Mesenchymal stem cell (in vitro differentiated cells and primary cell): ENCODE measurements at regions not wholly inside any gene's neighbourhood (a gene's known extent, or its start where the extent isn't known, plus 50 kb on each side); places are given as distances from the start of the nearest gene placed in this dataset.
A peak's percentile ranks its signal among the peaks of the same experiment; 100 is the strongest.

ENCODE experiments used
- DNase-seq: peaks from one replicate; pipeline ENCODE4 v3.0.0-alpha.2; 2013
- H2AFZ ChIP-seq: one replicate; pipeline ENCODE4 v1.6.1; 2013; ENCODE audit warnings: low read depth, mild to moderate bottlenecking, control low read depth, inconsistent platforms, low read length, moderate library complexity
- H2AK5ac ChIP-seq: 2 replicates; pipeline ENCODE4 v1.6.1; 2013; ENCODE audit warnings: low read length, moderate library complexity, mild to moderate bottlenecking, inconsistent platforms; ENCODE audit not compliant: severe bottlenecking
- H2BK120ac ChIP-seq: one replicate; pipeline ENCODE4 v1.6.1; 2013; ENCODE audit warnings: low read depth, mild to moderate bottlenecking, inconsistent platforms, low read length, moderate library complexity
- H2BK12ac ChIP-seq, 2 experiments: one replicate each; pipeline ENCODE4 v1.6.1; 2013; ENCODE audit warnings: inconsistent platforms in 2 of 2, low read length in 2 of 2, mild to moderate bottlenecking in 2 of 2, moderate library complexity in 2 of 2, control low read depth in 1 of 2
- H2BK15ac ChIP-seq: one replicate; pipeline ENCODE4 v1.6.1; 2013; ENCODE audit warnings: mild to moderate bottlenecking, low read depth, inconsistent platforms; ENCODE audit not compliant: poor library complexity, severe bottlenecking
- H2BK5ac ChIP-seq: 2 replicates; pipeline ENCODE4 v1.6.1; 2013; ENCODE audit warnings: low read depth, mild to moderate bottlenecking, low read length, control low read depth, inconsistent platforms; ENCODE audit not compliant: poor library complexity, severe bottlenecking
- H3K14ac ChIP-seq, 2 experiments: one replicate each; pipeline ENCODE4 v1.6.1; 2013; ENCODE audit warnings: inconsistent platforms in 2 of 2, low read length in 2 of 2, control low read depth in 1 of 2, mild to moderate bottlenecking in 1 of 2, moderate library complexity in 1 of 2
- H3K18ac ChIP-seq, 2 experiments: one replicate each; pipeline ENCODE4 v1.6.1; 2013; ENCODE audit warnings: inconsistent platforms in 2 of 2, low read length in 2 of 2, control low read depth in 1 of 2, low read depth in 1 of 2, mild to moderate bottlenecking in 1 of 2
- H3K23ac ChIP-seq, 2 experiments: one replicate each; pipeline ENCODE4 v1.6.1; 2013; ENCODE audit warnings: inconsistent platforms in 2 of 2, low read length in 2 of 2, mild to moderate bottlenecking in 2 of 2, moderate library complexity in 2 of 2, control low read depth in 1 of 2
- H3K27ac ChIP-seq: 2 replicates; pipeline ENCODE4 v1.5.1; 2013; ENCODE audit warnings: mild to moderate bottlenecking, moderate library complexity, low read length, control low read depth, inconsistent platforms; ENCODE audit not compliant: poor library complexity, severe bottlenecking
- H3K27me3 ChIP-seq, 2 experiments: 2 replicates each; pipeline versions ENCODE4 v1.6.1 to v1.7.0; 2013; ENCODE audit warnings: low read length in 2 of 2, mild to moderate bottlenecking in 2 of 2, moderate library complexity in 2 of 2, control low read depth in 1 of 2, inconsistent platforms in 1 of 2; ENCODE audit not compliant: control insufficient read depth in 1 of 2, insufficient read depth in 1 of 2
- H3K36me3 ChIP-seq, 2 experiments: 2 replicates each; pipeline versions ENCODE4 v1.6.1 to v1.7.0; 2013; ENCODE audit warnings: low read length in 2 of 2, control low read depth in 1 of 2, inconsistent platforms in 1 of 2, low read depth in 1 of 2, mild to moderate bottlenecking in 1 of 2; ENCODE audit not compliant: insufficient read depth in 2 of 2, control insufficient read depth in 1 of 2
- H3K4ac ChIP-seq, 2 experiments: one replicate each; pipeline ENCODE4 v1.6.1; 2013; ENCODE audit warnings: inconsistent platforms in 2 of 2, low read length in 2 of 2, mild to moderate bottlenecking in 2 of 2, moderate library complexity in 2 of 2, control low read depth in 1 of 2, low read depth in 1 of 2
- H3K4me1 ChIP-seq: 2 replicates; pipeline ENCODE4 v1.6.1; 2013; ENCODE audit warnings: low read depth, low read length, control low read depth; ENCODE audit not compliant: control insufficient read depth, insufficient read depth
- H3K4me2 ChIP-seq: 2 replicates; pipeline ENCODE4 v1.6.1; 2013; ENCODE audit warnings: low read length, mild to moderate bottlenecking, inconsistent platforms; ENCODE audit not compliant: poor library complexity, severe bottlenecking
- H3K4me3 ChIP-seq, 2 experiments: 2 replicates each; pipeline versions ENCODE4 v1.5.1 to v1.7.0; 2013; ENCODE audit warnings: low read length in 2 of 2, mild to moderate bottlenecking in 2 of 2, control low read depth in 1 of 2, low read depth in 1 of 2; ENCODE audit not compliant: insufficient read depth in 1 of 2
- H3K79me1 ChIP-seq: replicated peaks from 2 replicates; pipeline ENCODE4 v1.6.1; 2013; ENCODE audit warnings: mild to moderate bottlenecking, control low read depth, low read length, inconsistent platforms; ENCODE audit not compliant: poor library complexity, severe bottlenecking
- H3K9ac ChIP-seq: 2 replicates; pipeline ENCODE4 v1.7.0; 2013; ENCODE audit warnings: mild to moderate bottlenecking, low read length, moderate library complexity
- H3K9me3 ChIP-seq: 2 replicates; pipeline ENCODE4 v1.7.0; 2013; ENCODE audit warnings: mild to moderate bottlenecking, low read length; ENCODE audit not compliant: control insufficient read depth
- H4K8ac ChIP-seq: one replicate; pipeline ENCODE4 v1.6.1; 2013; ENCODE audit warnings: inconsistent platforms, mild to moderate bottlenecking, low read length, moderate library complexity
- H4K91ac ChIP-seq: one replicate; pipeline ENCODE4 v1.6.1; 2013; ENCODE audit warnings: mild to moderate bottlenecking, low read length, inconsistent platforms
- WGBS: methylation state at CpG from one replicate; pipeline ENCODE4 v1.1.7; 2013; ENCODE audit warnings: mixed read lengths; 5-methylcytosine and 5-hydroxymethylcytosine counted together

GRCh38 chr10:28940158-28940888 lies 263.0 kb downstream of the BAMBI start:
- peak overlapping the region; percentile 39 for H3K9ac ChIP-seq
- WGBS: 82% methylated on average over 2 of the region's 8 CpGs

GRCh38 chr10:28942012-28942411 lies 264.7 kb downstream of the BAMBI start:
- Histone ChIP-seq H3K4me2 (no peak overlapping the region), H3K4me1 (peaks cover 9% of the 10 kb centered on the region), H3K4me3 (no peak overlapping the region)

More at GRCh38 chr10:28940158-28940888, 263.0 kb downstream of the BAMBI start:
- H3K27ac ChIP-seq: no peak overlapping the region
- no peak overlapping the region for H3K18ac ChIP-seq
- no peak overlapping the region for H2BK120ac ChIP-seq
- H4K8ac ChIP-seq: no peak overlapping the region
- H3K4me3 ChIP-seq: peak overlapping the region in 1 of 2 experiments; percentile 3
- no peak overlapping the region for H4K91ac ChIP-seq
- H2AK5ac ChIP-seq: no peak overlapping the region
- no peak overlapping the region for H2BK15ac ChIP-seq
- no peak overlapping the region for H2BK12ac ChIP-seq
- no peak overlapping the region for H2BK5ac ChIP-seq
- DNase-seq: no peak
- peaks cover 7% of the 10 kb centered on the region for H3K4me1 ChIP-seq
- H3K79me1 ChIP-seq: no peaks in the 10 kb centered on the region
- H2AFZ ChIP-seq: no peak overlapping the region
- H3K4ac ChIP-seq: no peak overlapping the region
- no peaks in the 10 kb centered on the region for H3K9me3 ChIP-seq
- H3K36me3 ChIP-seq: no peaks in the 10 kb centered on the region
- H3K14ac ChIP-seq: no peak overlapping the region
- peak overlapping the region; percentile 58 for H3K4me2 ChIP-seq
- H3K27me3 ChIP-seq: peaks cover 14 to 29% of the 10 kb centered on the region in 2 experiments
- H3K23ac ChIP-seq: no peak overlapping the region

DNA sequence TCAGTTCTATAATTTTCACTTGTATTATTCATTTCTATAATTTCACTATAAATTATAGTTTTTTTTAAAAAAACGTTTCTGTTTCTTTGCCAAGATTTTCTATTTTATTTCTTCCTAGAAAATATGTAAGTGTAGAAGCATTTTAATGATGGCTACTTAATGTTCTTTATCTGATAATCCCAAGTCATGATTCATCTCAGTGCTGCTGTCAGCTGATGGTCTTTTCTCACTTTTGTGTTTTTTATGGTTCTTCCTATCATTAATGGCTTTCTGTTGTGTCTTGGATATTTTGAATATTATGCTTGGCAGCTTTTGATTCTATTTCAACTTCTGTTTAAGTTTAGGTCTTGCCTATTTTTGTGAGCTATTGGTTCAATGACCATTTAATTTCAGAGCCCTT lies 268.6 kb downstream of the BAMBI start:
- H3K23ac ChIP-seq: no peak overlapping the region
- no peak overlapping the region for H3K4me3 ChIP-seq
- no peak overlapping the region for H3K14ac ChIP-seq
- no peak overlapping the region for H4K8ac ChIP-seq
- no peak overlapping the region for H2AK5ac ChIP-seq
- no peaks in the 10 kb centered on the region for H3K9me3 ChIP-seq
- peaks cover 2% of the 10 kb centered on the region for H3K4me1 ChIP-seq
- peak overlapping the region; percentile 11 for H3K27ac ChIP-seq
- H2BK120ac ChIP-seq: no peak overlapping the region
- H3K4me2 ChIP-seq: no peak overlapping the region
- no peak overlapping the region for H3K18ac ChIP-seq
- H3K79me1 ChIP-seq: no peaks in the 10 kb centered on the region
- H2BK15ac ChIP-seq: no peak overlapping the region
- no peak overlapping the region for H4K91ac ChIP-seq
- no peaks in the 10 kb centered on the region for H3K27me3 ChIP-seq
- WGBS: no CpG with 5 or more reads among the region's 1 CpG
- H3K9ac ChIP-seq: no peak overlapping the region
- no peak overlapping the region for H2BK5ac ChIP-seq
- peak; percentile 29 for DNase-seq
- no peak overlapping the region for H3K4ac ChIP-seq
- H2AFZ ChIP-seq: no peak overlapping the region
- H2BK12ac ChIP-seq: no peak overlapping the region
- H3K36me3 ChIP-seq: no peaks in the 10 kb centered on the region

More at GRCh38 chr10:28942012-28942411, 264.7 kb downstream of the BAMBI start:
- H3K36me3 ChIP-seq: no peaks in the 10 kb centered on the region
- no peak for DNase-seq
- no peak overlapping the region for H4K8ac ChIP-seq
- no peak overlapping the region for H3K9ac ChIP-seq
- H3K9me3 ChIP-seq: no peaks in the 10 kb centered on the region
- H3K4ac ChIP-seq: no peak overlapping the region
- no peak overlapping the region for H2AFZ ChIP-seq
- H3K23ac ChIP-seq: no peak overlapping the region
- 100% methylated on average over 1 of the region's 1 CpG for WGBS
- H3K27me3 ChIP-seq: peaks cover 14 to 20% of the 10 kb centered on the region in 2 experiments
- no peak overlapping the region for H2BK12ac ChIP-seq
- no peak overlapping the region for H2BK15ac ChIP-seq
- H4K91ac ChIP-seq: no peak overlapping the region
- no peak overlapping the region for H2BK5ac ChIP-seq
- no peaks in the 10 kb centered on the region for H3K79me1 ChIP-seq
- H2BK120ac ChIP-seq: no peak overlapping the region
- no peak overlapping the region for H3K27ac ChIP-seq
- no peak overlapping the region for H3K14ac ChIP-seq
- H3K18ac ChIP-seq: no peak overlapping the region
- no peak overlapping the region for H2AK5ac ChIP-seq

GRCh38 chr10:28946479-28946878 lies 269.2 kb downstream of the BAMBI start:
- peak overlapping the region in 1 of 2 experiments; percentile 18 for H3K18ac ChIP-seq
- H2BK12ac ChIP-seq: no peak overlapping the region
- peak overlapping the region in 1 of 2 experiments; percentile 49 for H3K4ac ChIP-seq
- H3K27ac ChIP-seq: peak overlapping the region; percentile 11
- peak overlapping the region; percentile 5 for H3K9ac ChIP-seq
- DNase-seq: peak; percentile 48
- no peak overlapping the region for H3K4me3 ChIP-seq
- H3K4me2 ChIP-seq: no peak overlapping the region
- no peak overlapping the region for H2AK5ac ChIP-seq
- peaks cover 0 to 2% of the 10 kb centered on the region in 2 experiments for H3K27me3 ChIP-seq
- H4K91ac ChIP-seq: no peak overlapping the region
- no peaks in the 10 kb centered on the region for H3K36me3 ChIP-seq
- no peaks in the 10 kb centered on the region for H3K9me3 ChIP-seq
- peaks cover 2% of the 10 kb centered on the region for H3K4me1 ChIP-seq
- no peak overlapping the region for H4K8ac ChIP-seq
- H3K23ac ChIP-seq: no peak overlapping the region
- H2BK5ac ChIP-seq: no peak overlapping the region
- H3K79me1 ChIP-seq: no peaks in the 10 kb centered on the region
- H2BK15ac ChIP-seq: no peak overlapping the region
- no peak overlapping the region for H2AFZ ChIP-seq
- no peak overlapping the region for H3K14ac ChIP-seq
- WGBS: no CpG with 5 or more reads among the region's 2 CpGs
- no peak overlapping the region for H2BK120ac ChIP-seq
